Neural crest cell (in vitro differentiated cells): ENCODE measurements at regions not wholly inside any gene's neighbourhood (a gene's known extent, or its start where the extent isn't known, plus 50 kb on each side); places are given as distances from the start of the nearest gene placed in this dataset.

Source experiments
- DNase-seq: peaks from one replicate; pipeline ENCODE4 v3.0.0; 2021; ENCODE audit warnings: low read depth, mixed read lengths, low spot score
- H3K27ac Mint-ChIP-seq: one replicate; pipeline ENCODE4 v1.8.0; 2021; ENCODE audit warnings: mild to moderate bottlenecking, mixed read lengths; ENCODE audit not compliant: unreplicated experiment
- H3K27me3 Mint-ChIP-seq: 2 replicates; pipeline ENCODE4 v1.8.0; 2021; ENCODE audit warnings: low read depth, mild to moderate bottlenecking, mixed read lengths
- H3K36me3 Mint-ChIP-seq: 2 replicates; pipeline ENCODE4 v1.8.0; 2021; ENCODE audit warnings: low read depth, mild to moderate bottlenecking, mixed read lengths
- H3K4me1 Mint-ChIP-seq: 2 replicates; pipeline ENCODE4 v1.8.0; 2021; ENCODE audit warnings: mixed read lengths
- H3K4me3 Mint-ChIP-seq: one replicate; pipeline ENCODE4 v1.8.0; 2021; ENCODE audit warnings: mild to moderate bottlenecking, mixed read lengths
- H3K9me3 Mint-ChIP-seq: 2 replicates; pipeline ENCODE4 v1.8.0; 2021; ENCODE audit warnings: mixed read lengths
- TF ChIP-seq, protein P1 (sequence below): fragments of 200-600 bp; sonication (generic); conservative IDR thresholded peaks from 2 replicates; pipeline ENCODE4 v1.5.0; 2021; ENCODE audit warnings: antibody characterized with exemption, mild to moderate bottlenecking

DNA sequence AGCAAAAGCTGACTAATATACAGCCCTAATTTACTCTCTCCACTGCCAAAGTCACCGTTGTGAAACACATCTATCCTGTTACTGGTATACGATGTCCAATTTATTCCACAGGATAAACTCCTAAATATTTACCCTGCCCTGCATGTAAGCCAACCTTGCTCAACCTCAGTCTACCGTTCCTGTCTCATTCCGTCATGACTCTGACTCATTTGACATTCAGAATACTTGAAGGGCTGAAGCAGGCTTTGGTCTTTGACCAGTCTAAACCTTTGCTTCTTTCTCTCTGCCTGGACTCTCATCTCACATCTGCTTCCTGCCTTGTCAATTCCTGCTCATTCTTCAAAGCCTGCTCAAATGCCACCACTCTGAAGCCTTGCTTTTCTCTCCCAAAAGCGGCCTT lies 157.5 kb downstream of the SCP2D1 start:
- Mint-ChIP-seq H3K4me3 (no peak overlapping the region), H3K4me1 (no peaks in the 10 kb centered on the region), H3K27ac (no peak overlapping the region), H3K27me3 (peaks cover 34% of the 10 kb centered on the region), H3K36me3 (no peaks in the 10 kb centered on the region), H3K9me3 (no peaks in the 10 kb centered on the region)
- TF ChIP-seq, protein P1, sequence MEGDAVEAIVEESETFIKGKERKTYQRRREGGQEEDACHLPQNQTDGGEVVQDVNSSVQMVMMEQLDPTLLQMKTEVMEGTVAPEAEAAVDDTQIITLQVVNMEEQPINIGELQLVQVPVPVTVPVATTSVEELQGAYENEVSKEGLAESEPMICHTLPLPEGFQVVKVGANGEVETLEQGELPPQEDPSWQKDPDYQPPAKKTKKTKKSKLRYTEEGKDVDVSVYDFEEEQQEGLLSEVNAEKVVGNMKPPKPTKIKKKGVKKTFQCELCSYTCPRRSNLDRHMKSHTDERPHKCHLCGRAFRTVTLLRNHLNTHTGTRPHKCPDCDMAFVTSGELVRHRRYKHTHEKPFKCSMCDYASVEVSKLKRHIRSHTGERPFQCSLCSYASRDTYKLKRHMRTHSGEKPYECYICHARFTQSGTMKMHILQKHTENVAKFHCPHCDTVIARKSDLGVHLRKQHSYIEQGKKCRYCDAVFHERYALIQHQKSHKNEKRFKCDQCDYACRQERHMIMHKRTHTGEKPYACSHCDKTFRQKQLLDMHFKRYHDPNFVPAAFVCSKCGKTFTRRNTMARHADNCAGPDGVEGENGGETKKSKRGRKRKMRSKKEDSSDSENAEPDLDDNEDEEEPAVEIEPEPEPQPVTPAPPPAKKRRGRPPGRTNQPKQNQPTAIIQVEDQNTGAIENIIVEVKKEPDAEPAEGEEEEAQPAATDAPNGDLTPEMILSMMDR = no peak
- DNase-seq = no peak

DNA sequence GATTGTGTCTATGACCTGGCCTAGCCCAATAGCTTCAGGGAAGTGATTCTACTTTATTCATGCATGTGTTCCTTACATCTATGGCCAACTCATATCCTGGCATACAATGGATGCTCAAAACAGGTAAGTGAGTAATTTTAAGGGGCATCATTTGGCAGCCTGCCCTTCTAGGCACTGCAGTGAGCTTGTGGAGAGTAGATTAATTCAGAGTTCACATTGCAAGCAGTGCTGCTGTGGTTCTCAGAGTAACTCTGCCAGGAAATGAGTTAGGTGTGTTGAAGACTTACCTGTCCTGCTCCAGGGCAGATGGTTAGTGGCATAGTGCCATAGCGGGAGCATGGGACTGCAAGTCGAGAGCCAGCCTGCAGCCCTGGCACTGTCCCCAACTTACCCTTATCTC lies 158.0 kb downstream of the SCP2D1 start:
- TF ChIP-seq, protein P1 = no peak
- Mint-ChIP-seq H3K27ac (no peak overlapping the region), H3K9me3 (no peaks in the 10 kb centered on the region), H3K4me3 (no peak overlapping the region), H3K4me1 (no peaks in the 10 kb centered on the region), H3K27me3 (peaks cover 33% of the 10 kb centered on the region), H3K36me3 (no peaks in the 10 kb centered on the region)
- DNase-seq = no peak

DNA sequence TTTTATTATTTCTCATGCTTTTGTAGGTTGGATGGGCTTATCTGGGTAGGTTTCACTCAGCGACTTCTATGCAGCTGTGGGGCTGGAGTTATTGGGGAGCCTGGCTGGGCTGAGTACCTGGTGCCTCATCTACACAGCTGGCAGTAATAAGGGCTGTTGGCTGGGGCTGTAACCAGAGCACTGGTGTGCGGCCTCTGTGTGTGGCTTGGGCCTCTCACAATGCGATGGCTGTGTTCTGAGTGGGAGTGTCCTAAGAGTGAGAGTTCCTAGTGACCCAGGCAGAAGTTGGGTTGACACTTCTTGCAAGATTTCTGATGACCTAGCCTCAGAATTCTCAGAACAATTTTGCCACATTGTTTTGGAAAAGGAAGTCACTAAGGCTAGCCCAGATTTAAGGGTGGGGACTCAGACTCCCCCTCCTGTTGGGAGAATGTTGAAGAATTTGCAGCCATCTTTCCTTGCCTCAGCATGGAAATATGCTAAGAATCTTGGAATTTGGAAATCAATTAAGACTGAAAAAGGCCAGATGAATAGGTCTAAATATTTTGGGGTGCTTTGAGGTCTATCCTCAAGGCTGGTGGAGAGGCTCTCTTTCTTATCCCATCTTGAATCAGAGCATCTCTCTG lies 158.8 kb downstream of the SCP2D1 start:
- DNase-seq = no peak
- no peaks in the 10 kb centered on the region for H3K4me1 Mint-ChIP-seq
- H3K4me3 Mint-ChIP-seq = no peak overlapping the region
- H3K36me3 Mint-ChIP-seq = no peaks in the 10 kb centered on the region
- peaks cover 32% of the 10 kb centered on the region for H3K27me3 Mint-ChIP-seq
- no peaks in the 10 kb centered on the region for H3K9me3 Mint-ChIP-seq
- H3K27ac Mint-ChIP-seq = no peak overlapping the region
- TF ChIP-seq, protein P1 = no peak

DNA sequence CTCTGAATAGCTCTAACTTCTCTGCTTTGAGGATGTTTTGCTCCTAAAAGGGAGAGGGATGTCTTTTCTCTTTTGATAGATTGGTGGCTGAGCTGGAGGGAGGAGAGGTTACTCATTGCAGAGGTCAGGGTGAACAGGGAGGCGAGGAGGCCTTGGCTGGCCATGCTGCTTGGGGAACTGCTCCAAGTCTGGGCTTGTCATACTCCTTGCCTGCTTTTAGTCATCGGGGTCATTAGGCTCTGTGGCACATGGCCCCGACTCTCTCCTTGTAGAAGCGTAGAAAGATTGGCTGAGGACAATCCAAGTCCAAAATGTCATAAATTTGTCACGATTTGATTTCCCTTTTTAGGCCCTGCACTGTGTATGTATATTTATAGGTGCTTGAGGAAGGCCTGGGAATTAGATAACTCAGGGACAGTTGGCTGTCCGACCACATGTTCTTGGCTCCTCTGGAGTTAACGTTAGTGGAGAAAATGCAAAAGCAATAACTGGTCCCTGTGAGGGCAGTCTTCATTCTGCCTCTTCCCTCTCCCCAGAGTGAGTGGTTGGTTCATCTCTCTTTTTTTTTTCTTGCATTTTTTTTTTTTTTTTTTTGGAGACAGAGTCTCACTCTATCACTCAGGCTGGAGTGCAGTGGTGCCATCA lies 160.1 kb downstream of the SCP2D1 start:
- Mint-ChIP-seq H3K9me3 (no peaks in the 10 kb centered on the region), H3K36me3 (no peaks in the 10 kb centered on the region), H3K27me3 (peaks cover 27% of the 10 kb centered on the region), H3K4me1 (no peaks in the 10 kb centered on the region), H3K27ac (no peak overlapping the region), H3K4me3 (no peak overlapping the region)
- DNase-seq = no peak
- TF ChIP-seq, protein P1 = no peak

DNA sequence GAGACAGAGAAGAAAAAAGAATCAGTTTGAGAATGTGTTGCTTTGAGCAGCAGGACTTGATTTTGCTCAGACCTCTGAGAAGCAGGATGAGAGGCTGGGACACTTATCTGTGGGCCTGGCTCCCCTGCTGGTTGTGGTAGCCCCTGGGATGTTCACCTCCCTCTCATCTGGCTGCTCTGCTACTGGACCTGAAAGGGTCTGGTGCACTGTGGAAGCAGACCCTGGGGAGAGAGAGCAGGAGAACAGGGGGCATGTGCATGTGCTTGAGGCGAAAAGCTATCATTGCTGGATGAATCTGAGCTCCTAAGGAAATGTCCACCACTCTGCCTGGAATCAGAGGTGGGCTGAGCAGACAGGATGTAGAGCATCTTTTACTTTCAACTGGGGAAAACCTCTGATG lies 161.1 kb downstream of the SCP2D1 start:
- Mint-ChIP-seq H3K4me3 (no peak overlapping the region), H3K4me1 (no peaks in the 10 kb centered on the region), H3K9me3 (no peaks in the 10 kb centered on the region), H3K27me3 (peaks cover 24% of the 10 kb centered on the region), H3K27ac (no peak overlapping the region), H3K36me3 (no peaks in the 10 kb centered on the region)
- TF ChIP-seq, protein P1 = no peak
- DNase-seq = no peak
